Gastroesophageal sphincter (tissue), 4 donors: ENCODE measurements at regions not wholly inside any gene's neighbourhood (a gene's known extent, or its start where the extent isn't known, plus 50 kb on each side); places are given as distances from the start of the nearest gene placed in this dataset.
"Not testable (repeated sequence)": the region's sequence is repeated elsewhere in the genome, so short reads cannot be mapped to it uniquely, and the experiment has no call there.

Experiments
- ATAC-seq: fragments of 150-250 bp; one replicate; pipeline ENCODE4 v1.9.1; 2016; ENCODE audit warnings: mild to moderate bottlenecking, moderate library complexity
- H3K27ac ChIP-seq, 4 donors: fragments of 200-600 bp; sonication (generic) in 3 of 4; 1 replicate in 3 of 4; 2 replicates in 1 of 4; pipeline ENCODE4 v1.5.1; 2016 to 2019
- H3K27me3 ChIP-seq: fragments of 200-600 bp; sonication (generic); one replicate; pipeline ENCODE4 v1.5.1; 2019
- H3K36me3 ChIP-seq, 2 donors: fragments of 200-600 bp; sonication (generic); one replicate each; pipeline ENCODE4 v1.5.1; 2019; ENCODE audit warnings: control low read depth in 1 of 2
- H3K4me1 ChIP-seq, 3 donors: fragments of 200-600 bp; sonication (generic); 1 replicate in 2 of 3; 2 replicates in 1 of 3; pipeline ENCODE4 v1.5.1; 2016 to 2019; ENCODE audit warnings: control low read depth in 2 of 3
- H3K4me3 ChIP-seq, 2 donors: fragments of 200-600 bp; sonication (generic); one replicate each; pipeline ENCODE4 v1.5.1; 2019; ENCODE audit warnings: mild to moderate bottlenecking in 1 of 2, moderate library complexity in 1 of 2
- H3K9me3 ChIP-seq, 3 donors: fragments of 200-600 bp; sonication (generic); one replicate each; pipeline ENCODE4 v1.5.1; 2017 to 2019; ENCODE audit warnings: control low read depth in 2 of 3
- WGBS, 2 donors: methylation state at CpG; one replicate each; pipeline ENCODE4 v1.1.5; 2018; ENCODE audit warnings: low coverage in 1 of 2; 5-methylcytosine and 5-hydroxymethylcytosine counted together

GRCh38 chr9:42414865-42415264 lies 231.4 kb downstream of the SPATA31A6 start:
- ATAC-seq = not testable (repeated sequence)
- WGBS, 2 donors = no CpG with 5 or more reads among the region's 1 CpG

GRCh38 chr9:42419652-42420051 lies 236.2 kb downstream of the SPATA31A6 start:
- H3K9me3 ChIP-seq, H3K36me3 ChIP-seq, H3K27me3 ChIP-seq, ATAC-seq, H3K4me1 ChIP-seq, H3K27ac ChIP-seq, H3K4me3 ChIP-seq: not testable (repeated sequence)
- no CpG with 5 or more reads among the region's 8 CpGs for WGBS, 2 donors

More at GRCh38 chr9:42414865-42415264, 231.4 kb downstream of the SPATA31A6 start:
- H3K4me3 ChIP-seq, H3K27ac ChIP-seq, H3K27me3 ChIP-seq, H3K36me3 ChIP-seq, H3K9me3 ChIP-seq, H3K4me1 ChIP-seq: not testable (repeated sequence)

- not testable (repeated sequence) for H3K27me3 ChIP-seq, H3K4me3 ChIP-seq, H3K27ac ChIP-seq, H3K36me3 ChIP-seq, ATAC-seq, H3K9me3 ChIP-seq, H3K4me1 ChIP-seq
- 73 to 83% methylated on average over 2 of the region's 2 CpGs for WGBS, 2 donors
Measured at GRCh38 chr9:42420324-42420723, 236.9 kb downstream of the SPATA31A6 start.

GRCh38 chr9:42421630-42422029 lies 238.2 kb downstream of the SPATA31A6 start:
- H3K27me3 ChIP-seq, ATAC-seq, H3K4me1 ChIP-seq, H3K27ac ChIP-seq, H3K9me3 ChIP-seq, H3K36me3 ChIP-seq, H3K4me3 ChIP-seq: not testable (repeated sequence)
- WGBS, 2 donors = 90 to 93% methylated on average over 3 to 5 of the region's 8 CpGs

DNA sequence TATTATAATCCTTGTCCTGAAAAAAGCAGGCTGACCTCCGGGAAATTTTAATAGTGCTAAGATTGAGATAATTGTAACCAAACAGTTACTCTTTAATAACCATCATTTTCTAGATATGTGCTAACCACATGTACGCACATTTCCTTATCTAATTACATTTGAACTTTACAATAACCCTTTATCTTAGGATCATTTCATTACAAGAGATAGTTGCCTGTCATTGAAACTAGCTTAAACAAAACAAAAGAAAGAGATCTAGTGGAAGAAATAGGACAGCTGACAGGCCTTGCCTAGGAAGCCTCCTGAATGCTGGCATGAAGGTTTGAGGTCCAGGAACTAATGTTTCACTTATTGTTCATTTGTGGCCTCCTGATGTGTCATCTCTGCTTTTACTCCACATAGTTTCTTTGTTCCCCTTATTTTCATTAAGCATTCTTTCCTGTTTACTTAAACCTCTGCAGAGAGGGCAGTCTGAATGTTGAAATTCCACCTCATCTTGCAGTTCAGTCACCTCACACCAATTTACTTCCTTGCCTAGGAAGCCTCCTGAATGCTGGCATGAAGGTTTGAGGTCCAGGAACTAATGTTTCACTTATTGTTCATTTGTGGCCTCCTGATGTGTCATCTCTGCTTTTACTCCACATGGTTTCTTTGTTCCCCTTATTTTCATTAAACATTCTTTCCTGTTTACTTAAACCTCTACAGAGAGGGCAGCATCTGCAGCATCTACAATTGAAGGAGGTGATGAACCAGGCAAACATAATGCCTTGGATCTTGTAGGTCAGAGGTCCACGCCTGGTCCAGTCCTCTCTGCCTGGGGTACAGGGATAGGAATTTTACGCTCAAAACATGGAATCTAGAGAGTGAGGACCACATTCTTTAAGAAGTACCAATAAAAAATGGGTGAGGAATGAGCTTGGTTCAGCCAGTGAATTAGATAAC lies 247.5 kb downstream of the SPATA31A6 start:
- not testable (repeated sequence) for H3K9me3 ChIP-seq, H3K36me3 ChIP-seq, ATAC-seq, H3K4me3 ChIP-seq, H3K27ac ChIP-seq, H3K27me3 ChIP-seq, H3K4me1 ChIP-seq
- WGBS, 2 donors = 83 to 90% methylated on average over 2 to 3 of the region's 4 CpGs

GRCh38 chr9:42431616-42432010 lies 248.2 kb downstream of the SPATA31A6 start:
- not testable (repeated sequence) for H3K27ac ChIP-seq, H3K4me3 ChIP-seq, ATAC-seq, H3K27me3 ChIP-seq, H3K9me3 ChIP-seq, H3K4me1 ChIP-seq, H3K36me3 ChIP-seq
- 80 to 86% methylated on average over 1 of the region's 1 CpG for WGBS, 2 donors

- not testable (repeated sequence) for H3K36me3 ChIP-seq, H3K27ac ChIP-seq, H3K4me1 ChIP-seq, ATAC-seq, H3K27me3 ChIP-seq, H3K9me3 ChIP-seq, H3K4me3 ChIP-seq
- 87% methylated on average over 3 of the region's 15 CpGs; no CpG with 5 or more reads in 1 of the 2 donors for WGBS, 2 donors
Measured at GRCh38 chr9:42434844-42435714, 251.6 kb downstream of the SPATA31A6 start.

DNA sequence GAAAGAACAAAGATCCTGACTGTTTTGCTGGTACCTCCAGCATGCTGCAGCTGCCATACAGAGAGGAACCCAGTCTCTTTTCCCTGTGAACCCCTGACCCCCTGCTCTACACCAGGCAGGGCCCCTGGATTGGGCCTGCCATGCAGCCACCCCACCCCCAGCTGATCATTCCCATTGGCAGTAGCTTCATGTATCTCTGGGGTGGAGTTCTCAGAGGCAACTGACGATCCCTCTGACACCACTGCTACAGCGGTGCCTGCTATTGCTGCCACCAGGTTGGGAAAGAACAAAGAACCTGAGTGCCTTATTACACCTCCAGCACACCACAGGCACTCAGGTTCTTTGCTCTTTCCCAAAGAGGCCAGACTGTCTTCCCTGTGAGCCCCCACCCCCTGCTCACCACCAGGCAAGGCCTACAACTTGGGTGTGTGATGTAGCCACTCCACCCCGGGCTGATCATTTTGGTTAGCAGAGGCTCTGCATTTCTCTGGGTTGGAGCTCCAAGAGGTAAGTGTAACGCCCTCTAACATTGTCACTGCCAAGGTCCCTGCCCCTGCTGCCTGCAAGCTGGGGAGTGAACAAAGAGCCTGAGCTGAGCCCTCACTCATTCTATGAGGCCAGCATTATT lies 252.4 kb downstream of the SPATA31A6 start:
- ATAC-seq = peak; percentile 27
- not testable (repeated sequence) for H3K36me3 ChIP-seq, H3K4me3 ChIP-seq, H3K27ac ChIP-seq, H3K27me3 ChIP-seq, H3K9me3 ChIP-seq, H3K4me1 ChIP-seq
- 80 to 93% methylated on average over 1 to 3 of the region's 4 CpGs for WGBS, 2 donors

- not testable (repeated sequence) for H3K36me3 ChIP-seq, H3K27ac ChIP-seq, H3K27me3 ChIP-seq, ATAC-seq, H3K4me1 ChIP-seq, H3K4me3 ChIP-seq, H3K9me3 ChIP-seq
- no CpG with 5 or more reads among the region's 6 CpGs for WGBS, 2 donors
Measured at GRCh38 chr9:42437057-42437759, 253.7 kb downstream of the SPATA31A6 start.

DNA sequence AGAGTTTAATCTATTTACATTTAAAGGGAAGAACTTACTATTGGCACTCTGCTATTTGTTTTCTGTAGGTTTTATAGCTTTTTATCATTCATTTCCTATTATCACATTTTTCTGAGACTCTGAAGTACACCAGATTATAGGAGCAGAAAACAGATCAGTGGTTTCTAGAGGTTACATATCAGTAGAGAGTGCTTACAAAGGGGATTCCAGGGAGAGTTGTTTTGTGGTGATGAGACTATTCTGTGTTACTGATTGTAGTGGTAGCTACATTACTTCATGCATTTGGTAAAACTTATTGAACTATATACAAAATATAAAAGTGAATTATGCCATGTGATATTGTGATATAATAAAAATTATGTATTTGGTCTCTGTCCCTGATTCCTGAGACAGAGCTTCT lies 259.2 kb downstream of the SPATA31A6 start:
- H3K27ac ChIP-seq, H3K36me3 ChIP-seq, H3K9me3 ChIP-seq, H3K27me3 ChIP-seq, H3K4me1 ChIP-seq, ATAC-seq, H3K4me3 ChIP-seq: not testable (repeated sequence)

GRCh38 chr9:42443414-42443813 lies 260.0 kb downstream of the SPATA31A6 start:
- WGBS, 2 donors = 39 to 79% methylated on average over 2 of the region's 2 CpGs
- not testable (repeated sequence) for H3K27me3 ChIP-seq, H3K36me3 ChIP-seq, H3K4me1 ChIP-seq, H3K9me3 ChIP-seq, ATAC-seq, H3K27ac ChIP-seq, H3K4me3 ChIP-seq

DNA sequence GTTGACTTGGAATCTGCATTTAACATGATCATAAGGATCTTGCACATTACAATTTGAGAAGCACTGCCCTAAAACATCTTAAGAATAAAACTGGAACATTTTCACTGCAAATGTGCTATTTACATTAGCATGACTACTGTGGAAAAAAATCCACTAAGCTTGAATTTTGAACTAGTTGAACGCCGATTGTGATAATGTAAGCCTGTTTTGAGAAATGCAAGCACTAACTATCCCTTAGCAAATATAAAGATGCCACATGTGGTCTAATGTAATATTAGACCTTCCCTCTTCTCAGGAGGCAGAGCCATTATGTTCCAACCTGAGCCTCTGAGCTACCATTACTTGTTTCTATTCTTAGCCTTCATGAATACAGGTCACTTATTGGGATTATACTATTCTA lies 278.0 kb downstream of the SPATA31A6 start:
- not testable (repeated sequence) for H3K36me3 ChIP-seq, ATAC-seq, H3K4me3 ChIP-seq, H3K4me1 ChIP-seq, H3K27me3 ChIP-seq, H3K27ac ChIP-seq, H3K9me3 ChIP-seq
- 63 to 91% methylated on average over 2 of the region's 2 CpGs for WGBS, 2 donors

DNA sequence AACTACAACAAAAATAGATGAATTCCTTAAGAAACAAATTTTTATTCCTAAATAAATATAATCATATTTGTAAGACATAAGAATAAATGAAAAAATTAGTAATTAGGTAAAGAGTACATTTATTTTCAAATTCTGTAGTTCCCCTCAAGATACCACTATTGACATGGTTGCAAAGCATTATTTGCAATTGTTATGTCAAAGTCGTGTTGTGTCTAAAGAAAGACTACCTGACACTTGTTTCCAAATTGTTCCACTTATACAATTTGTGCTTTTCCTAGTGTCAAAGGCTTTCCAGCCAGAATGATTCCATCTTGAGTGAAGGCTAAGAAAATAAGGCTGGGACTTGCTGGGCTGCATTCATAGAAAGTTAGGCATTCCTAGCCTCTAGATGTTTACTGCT lies 278.4 kb downstream of the SPATA31A6 start:
- 60 to 67% methylated on average over 1 of the region's 1 CpG for WGBS, 2 donors
- H3K27me3 ChIP-seq, H3K9me3 ChIP-seq, H3K27ac ChIP-seq, H3K4me3 ChIP-seq, H3K36me3 ChIP-seq, H3K4me1 ChIP-seq, ATAC-seq: not testable (repeated sequence)
